GM19035 (cell line): ENCODE measurements at regions not wholly inside any gene's neighbourhood (a gene's known extent, or its start where the extent isn't known, plus 50 kb on each side); places are given as distances from the start of the nearest gene placed in this dataset.

Experiments used
- ATAC-seq: cut with Tn5 transposase; IDR thresholded peaks from one replicate; pipeline ENCODE4 v1.9.1; 2021; ENCODE audit not compliant: unreplicated experiment

DNA sequence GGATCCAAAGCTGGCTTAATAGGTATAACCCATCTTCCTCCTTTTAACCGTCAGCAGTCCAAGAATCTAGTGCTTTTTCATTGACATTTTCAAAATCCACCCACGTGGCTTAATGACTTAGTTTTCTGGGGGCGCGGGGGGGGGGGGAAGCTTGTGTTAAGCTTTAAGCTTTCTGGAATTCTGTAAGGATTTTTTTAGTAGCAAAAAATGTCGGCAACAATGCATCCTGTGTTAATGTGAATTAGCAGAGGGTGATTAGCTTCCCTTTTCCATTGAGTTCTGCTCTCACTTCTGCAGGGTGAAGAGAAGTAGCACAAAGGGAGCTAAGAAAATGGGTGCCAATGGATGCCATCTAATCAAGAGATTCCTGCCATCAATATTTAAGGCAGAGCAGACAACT is 348.2 kb downstream of the SAMD5 start:
- no peak for ATAC-seq

- ATAC-seq = no peak
Measured at GRCh38 chr6:147858421-147858820, 349.9 kb downstream of the SAMD5 start.

- no peak for ATAC-seq
Measured at GRCh38 chr6:147859071-147859470, 350.6 kb downstream of the SAMD5 start.

DNA sequence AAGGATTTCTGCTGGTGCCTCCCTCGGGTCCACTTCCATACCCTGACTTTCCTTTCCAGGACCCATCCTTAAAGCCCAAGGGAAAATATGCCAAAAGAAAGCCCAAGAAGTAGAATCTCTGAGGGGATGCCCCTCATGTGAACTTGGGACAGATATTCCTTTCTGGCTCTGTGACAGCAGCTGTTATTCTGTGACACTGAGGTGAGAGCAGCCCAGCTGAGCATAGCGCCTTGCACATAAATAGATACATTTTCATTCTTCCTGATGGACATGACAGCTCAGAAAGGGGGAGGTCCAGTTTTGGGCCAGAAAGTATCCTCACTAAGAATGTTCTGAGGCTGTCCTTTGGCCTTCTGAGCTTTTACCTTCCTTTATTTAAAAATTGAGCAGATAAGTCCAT is 353.2 kb downstream of the SAMD5 start:
- no peak for ATAC-seq

- no peak for ATAC-seq
Measured at GRCh38 chr6:147867433-147868226, 359.1 kb downstream of the SAMD5 start.

- no peak for ATAC-seq
Measured at GRCh38 chr6:147868427-147869190, 360.1 kb downstream of the SAMD5 start.

GRCh38 chr6:147869201-147869600 is 360.7 kb downstream of the SAMD5 start:
- no peak for ATAC-seq

GRCh38 chr6:147869869-147870268 is 361.4 kb downstream of the SAMD5 start:
- no peak for ATAC-seq

- ATAC-seq = no peak
Measured at GRCh38 chr6:147870506-147871110, 362.1 kb downstream of the SAMD5 start.

DNA sequence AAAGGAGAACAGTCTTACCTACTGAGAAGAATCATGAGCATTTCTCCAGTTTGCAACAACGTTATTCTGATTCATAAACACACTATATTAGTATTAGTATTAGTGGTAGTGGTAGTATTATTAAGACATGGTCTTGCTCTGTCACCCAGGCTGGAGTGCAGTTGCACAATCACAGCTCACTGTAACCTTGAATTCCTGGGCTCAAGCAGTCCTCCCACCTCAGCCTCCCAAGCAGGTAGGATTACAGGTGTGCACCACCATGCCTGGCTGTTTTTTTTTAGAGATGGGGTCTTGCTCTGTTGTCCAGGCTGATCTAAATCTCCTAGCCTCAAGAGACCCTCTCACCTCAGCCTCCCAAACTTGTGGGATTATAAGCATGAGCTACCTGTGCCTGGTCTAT is 363.5 kb downstream of the SAMD5 start:
- ATAC-seq = no peak

DNA sequence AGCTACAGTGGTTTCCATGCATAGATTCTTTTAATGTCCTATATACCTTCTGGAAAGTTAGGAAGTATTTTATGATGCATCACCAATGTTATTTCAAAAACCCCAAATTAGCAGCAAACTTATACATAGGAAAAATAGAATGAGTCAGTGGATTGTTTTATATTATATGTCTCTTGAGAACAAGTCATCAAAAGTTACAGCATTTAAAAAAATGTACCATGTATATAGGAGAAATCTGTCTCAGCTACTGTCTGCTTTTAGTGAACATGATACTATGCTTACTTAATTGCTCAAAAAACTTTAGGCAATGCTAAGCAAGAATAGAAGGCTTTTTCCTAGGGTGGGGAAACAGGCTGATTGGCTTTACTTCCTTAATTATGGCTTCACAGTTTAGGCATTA is 365.3 kb downstream of the SAMD5 start:
- ATAC-seq = no peak

GRCh38 chr6:147874322-147874721 is 365.8 kb downstream of the SAMD5 start:
- no peak for ATAC-seq

DNA sequence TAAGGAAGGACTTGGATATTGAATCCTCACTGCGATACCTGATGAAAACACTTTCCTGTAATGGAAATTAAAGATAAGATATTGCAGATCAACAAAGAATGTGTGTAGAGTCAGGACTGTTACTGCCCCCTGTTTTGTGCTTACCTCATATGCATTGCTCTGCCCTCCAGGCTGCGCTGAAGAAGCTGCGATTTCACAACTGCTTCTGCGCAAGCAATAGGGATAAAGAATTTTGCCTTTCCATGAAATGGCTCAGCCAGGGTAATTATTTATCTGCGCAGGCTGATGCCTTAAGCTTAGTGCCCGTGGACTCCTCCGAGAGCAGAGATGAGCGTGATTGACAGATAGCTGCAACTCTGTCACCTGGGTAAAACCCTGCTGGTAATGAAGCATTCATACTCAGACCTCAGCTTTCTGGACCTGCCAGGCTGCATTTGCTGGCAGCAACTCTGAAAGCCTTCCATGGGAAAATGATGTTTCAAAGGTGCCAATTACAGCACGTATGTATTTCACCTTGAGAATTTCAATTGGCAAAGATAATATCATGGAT is 370.6 kb downstream of the SAMD5 start:
- no peak for ATAC-seq

GRCh38 chr6:147881432-147881831 is 372.9 kb downstream of the SAMD5 start:
- no peak for ATAC-seq

GRCh38 chr6:147888374-147888773 is 379.9 kb downstream of the SAMD5 start:
- ATAC-seq = no peak

GRCh38 chr6:147891671-147892070 is 383.2 kb downstream of the SAMD5 start:
- no peak for ATAC-seq

DNA sequence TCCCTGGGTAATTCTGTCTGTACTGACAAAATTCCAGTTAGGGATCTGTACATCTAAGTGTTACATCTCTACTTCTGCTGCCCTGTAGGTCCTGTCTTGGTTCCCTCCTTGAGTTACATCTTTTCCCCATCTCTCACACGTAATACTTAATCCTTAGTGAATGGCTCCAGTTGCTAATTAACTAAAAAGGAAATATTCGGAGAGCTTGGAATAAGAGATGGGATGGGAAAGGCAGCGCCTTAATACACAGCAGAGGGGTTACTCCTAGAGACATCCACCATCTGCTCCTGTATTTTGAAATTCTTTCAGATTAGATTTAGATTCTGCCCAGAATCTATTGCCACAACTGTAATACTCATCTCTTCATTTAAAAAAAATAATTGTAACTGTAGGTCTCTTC is 384.0 kb downstream of the SAMD5 start:
- ATAC-seq = no peak

- no peak for ATAC-seq
Measured at GRCh38 chr6:147895272-147895671, 386.8 kb downstream of the SAMD5 start.

DNA sequence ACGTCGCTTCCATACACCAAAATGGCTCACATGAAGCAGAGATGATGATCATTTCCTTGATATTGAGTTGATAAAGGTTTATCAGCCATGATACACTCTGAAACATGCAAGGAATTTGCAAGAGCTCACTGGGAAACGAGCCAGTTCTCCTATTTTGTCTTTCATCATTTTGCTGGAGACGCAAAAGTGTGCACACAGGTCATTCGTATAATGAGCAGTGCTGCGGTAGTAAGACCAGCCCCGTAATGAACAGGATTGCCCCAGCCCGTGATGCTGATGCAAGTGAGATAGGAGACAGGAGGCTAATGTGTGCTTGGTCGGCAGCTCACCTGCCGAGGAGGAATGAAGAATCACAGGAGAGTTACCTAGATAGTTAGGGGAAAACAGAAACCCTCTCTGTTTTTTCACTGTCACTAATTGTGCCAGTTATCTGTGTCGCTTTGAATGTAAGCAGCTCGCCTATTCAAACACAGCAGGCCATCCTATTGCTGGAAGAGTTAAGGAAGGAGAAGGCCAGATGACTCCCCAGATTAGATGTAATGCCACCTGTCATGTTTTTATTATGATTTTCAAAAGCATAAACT is 391.8 kb downstream of the SAMD5 start:
- no peak for ATAC-seq

DNA sequence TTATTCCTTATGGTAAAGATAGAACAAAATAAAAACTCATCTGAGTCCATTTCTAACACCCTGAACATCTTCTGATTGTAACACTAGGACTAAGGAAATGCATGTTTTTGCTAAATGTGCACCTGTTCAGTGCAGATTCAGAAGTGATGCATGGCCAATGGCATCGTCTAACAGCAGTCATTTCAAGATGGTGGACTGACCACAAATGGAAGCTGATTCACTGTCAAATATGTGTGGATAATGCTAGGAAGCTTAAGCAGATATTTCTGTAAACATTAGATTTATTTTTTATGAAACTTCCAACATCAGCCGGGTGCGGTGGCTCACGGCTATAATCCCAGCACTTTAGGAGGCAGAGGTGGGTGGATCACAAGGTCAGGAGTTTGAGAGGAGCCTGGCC is 394.8 kb downstream of the SAMD5 start:
- no peak for ATAC-seq

GRCh38 chr6:147903931-147904330 is 395.4 kb downstream of the SAMD5 start:
- ATAC-seq = no peak
